SU-DHL-6 (cell line): ENCODE measurements at regions not wholly inside any gene's neighbourhood (a gene's known extent, or its start where the extent isn't known, plus 50 kb on each side); places are given as distances from the start of the nearest gene placed in this dataset.

Experiments
- CTCF ChIP-seq: fragments of 200-600 bp; sonication (generic); IDR thresholded peaks from one replicate; pipeline ENCODE4 v1.5.1; 2017; ENCODE audit warnings: antibody characterized with exemption, mild to moderate bottlenecking, low read length, moderate library complexity; ENCODE audit not compliant: insufficient read depth, poor library complexity, severe bottlenecking
- EZH2phosphoT487 ChIP-seq: fragments of 200-600 bp; sonication (generic), shearing (Covaris generic); conservative IDR thresholded peaks from 2 replicates; pipeline ENCODE4 v1.6.1; 2018; ENCODE audit warnings: mild to moderate bottlenecking, antibody characterized with exemption, low read length, moderate library complexity, mixed read lengths

DNA sequence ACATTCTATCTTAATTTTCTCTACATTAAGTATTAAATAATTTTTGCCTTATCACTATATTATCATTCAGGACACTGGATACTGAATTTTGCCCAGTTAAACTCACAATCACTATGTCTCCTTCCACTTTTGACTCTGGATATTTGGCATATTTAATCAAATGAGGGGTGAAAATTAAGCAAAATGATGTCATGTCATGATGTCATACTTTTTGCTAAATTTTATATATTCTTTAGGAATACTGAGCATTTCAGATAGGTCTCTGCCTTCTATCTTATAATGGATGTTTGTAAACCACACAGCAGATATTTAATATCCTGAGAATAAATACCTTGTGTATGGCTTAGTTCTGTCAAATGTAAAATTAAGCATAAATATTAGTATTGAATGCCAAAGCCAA is 79.5 kb upstream of the HIVEP3 start:
- TF ChIP-seq CTCF (no peak), EZH2phosphoT487 (no peak)
